Spleen (tissue), 11 donors: ENCODE measurements at regions not wholly inside any gene's neighbourhood (a gene's known extent, or its start where the extent isn't known, plus 50 kb on each side); places are given as distances from the start of the nearest gene placed in this dataset.

Source experiments
- DNase-seq: peaks from one replicate; pipeline ENCODE4 v3.0.0-alpha.2; 2020
- H3K27ac ChIP-seq, 8 donors: fragments of 200-600 bp; sonication (generic) in 7 of 8; 1 replicate in 4 of 8; 2 replicates in 4 of 8; pipeline versions ENCODE4 v1.5.0 to v1.8.0; 2016 to 2021; ENCODE audit warnings: inconsistent platforms in 4 of 8, mild to moderate bottlenecking in 4 of 8, moderate library complexity in 1 of 8
- H3K27me3 ChIP-seq, 7 donors: fragments of 200-600 bp; sonication (generic) in 6 of 7; replicated peaks in 1 of 7; 1 replicate in 4 of 7; 2 replicates in 3 of 7; pipeline versions ENCODE4 v1.5.0 to v1.8.0; 2016 to 2021; ENCODE audit warnings: inconsistent platforms in 3 of 7, mild to moderate bottlenecking in 1 of 7
- H3K36me3 ChIP-seq, 6 donors: fragments of 200-600 bp; sonication (generic) in 5 of 6; 1 replicate in 4 of 6; 2 replicates in 2 of 6; pipeline versions ENCODE4 v1.5.0 to v1.8.0; 2016 to 2021; ENCODE audit warnings: inconsistent platforms in 2 of 6
- H3K4me1 ChIP-seq, 6 donors: fragments of 200-600 bp; sonication (generic) in 5 of 6; 1 replicate in 3 of 6; 2 replicates in 3 of 6; pipeline versions ENCODE4 v1.5.0 to v1.8.0; 2016 to 2021; ENCODE audit warnings: inconsistent platforms in 3 of 6
- H3K4me3 ChIP-seq, 8 donors: fragments of 200-600 bp; sonication (generic) in 7 of 8; 1 replicate in 4 of 8; 2 replicates in 4 of 8; pipeline versions ENCODE4 v1.5.0 to v1.8.0; 2016 to 2021; ENCODE audit warnings: inconsistent platforms in 4 of 8, mild to moderate bottlenecking in 4 of 8, moderate library complexity in 2 of 8
- H3K9me3 ChIP-seq, 8 donors: fragments of 200-600 bp; sonication (generic) in 7 of 8; 1 replicate in 4 of 8; 2 replicates in 4 of 8; pipeline versions ENCODE4 v1.5.0 to v1.8.0; 2016 to 2021; ENCODE audit warnings: inconsistent platforms in 4 of 8
- POLR2A ChIP-seq, 3 donors: fragments of 450-650 bp; IDR thresholded peaks; one replicate each; pipeline ENCODE4 v1.5.1; 2017; ENCODE audit warnings: antibody characterized with exemption in 3 of 3, mild to moderate bottlenecking in 1 of 3
- POLR2AphosphoS5 ChIP-seq, 3 donors: sonication (generic); formaldehyde crosslinking; IDR thresholded peaks; one replicate each; pipeline ENCODE4 v1.5.1; 2017; ENCODE audit warnings: antibody characterized with exemption in 3 of 3
- WGBS, 5 donors: extraction: QIAGEN DNeasy Blood & Tissue Kit in 3 of 5; methylation state at CpG; one replicate each; pipeline versions ENCODE4 v1.1.5 to v1.1.7; 2013 to 2018; 5-methylcytosine and 5-hydroxymethylcytosine counted together
- intact Hi-C: fragments of 100-400 bp; cut with DNase I; formaldehyde crosslinking; loops from one replicate; pipeline ENCODE4 v1.15.0; 2023; ENCODE audit warnings: low total_unique reads
- TF ChIP-seq, protein P1 (sequence below), 11 experiments: fragments of 200-600 bp in 7 of 11; fragments of 450-650 bp in 4 of 11; sonication (generic) in 4 of 11; IDR thresholded peaks in 8 of 11; conservative IDR thresholded peaks in 3 of 11; 1 replicate in 7 of 11; 2 replicates in 4 of 11; pipeline versions ENCODE4 v1.4.0 to v1.8.0; 2016 to 2021; ENCODE audit warnings: antibody characterized with exemption in 11 of 11, inconsistent platforms in 4 of 11, mild to moderate bottlenecking in 1 of 11
- donor health status: healthy with polysubstance abuse.
- donor health status: DM: no; HTN: no; CAD: no; lungs with moderate emphysema.
- donor health status: DM: no; HTN: no; CAD: no.
- donor health status: Bipolar disorder and iron deficiency.
- donor health status: healthy.
- donor health status: DM: no; HTN: no; CAD: no.
- donor health status: DM: yes; HTN: yes; CAD: no.

- TF ChIP-seq, protein P1, sequence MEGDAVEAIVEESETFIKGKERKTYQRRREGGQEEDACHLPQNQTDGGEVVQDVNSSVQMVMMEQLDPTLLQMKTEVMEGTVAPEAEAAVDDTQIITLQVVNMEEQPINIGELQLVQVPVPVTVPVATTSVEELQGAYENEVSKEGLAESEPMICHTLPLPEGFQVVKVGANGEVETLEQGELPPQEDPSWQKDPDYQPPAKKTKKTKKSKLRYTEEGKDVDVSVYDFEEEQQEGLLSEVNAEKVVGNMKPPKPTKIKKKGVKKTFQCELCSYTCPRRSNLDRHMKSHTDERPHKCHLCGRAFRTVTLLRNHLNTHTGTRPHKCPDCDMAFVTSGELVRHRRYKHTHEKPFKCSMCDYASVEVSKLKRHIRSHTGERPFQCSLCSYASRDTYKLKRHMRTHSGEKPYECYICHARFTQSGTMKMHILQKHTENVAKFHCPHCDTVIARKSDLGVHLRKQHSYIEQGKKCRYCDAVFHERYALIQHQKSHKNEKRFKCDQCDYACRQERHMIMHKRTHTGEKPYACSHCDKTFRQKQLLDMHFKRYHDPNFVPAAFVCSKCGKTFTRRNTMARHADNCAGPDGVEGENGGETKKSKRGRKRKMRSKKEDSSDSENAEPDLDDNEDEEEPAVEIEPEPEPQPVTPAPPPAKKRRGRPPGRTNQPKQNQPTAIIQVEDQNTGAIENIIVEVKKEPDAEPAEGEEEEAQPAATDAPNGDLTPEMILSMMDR (IDR thresholded peaks at IDR 0.05 in 8 of 11, conservative IDR thresholded peaks at IDR 0.05 in 3 of 11), result no peak
- intact Hi-C loops, result no loop called here
- no peaks in the 10 kb centered on the region for H3K27me3 ChIP-seq
Observed at GRCh38 chr11:11069841-11070835, 212.3 kb upstream of the ZBED5 start.

GRCh38 chr11:11068113-11068512, 210.3 kb upstream of the ZBED5 start:
- 84 to 98% (median 93%) methylated on average over 4 of the region's 4 CpGs for WGBS, 5 donors
- Histone ChIP-seq H3K36me3 (no peaks in the 10 kb centered on the region), H3K4me1 (no peaks in the 10 kb centered on the region), H3K27ac (no peak overlapping the region), H3K27me3 (no peaks in the 10 kb centered on the region), H3K4me3 (no peak overlapping the region), H3K9me3 (no peaks in the 10 kb centered on the region)
- no peak for DNase-seq
- TF ChIP-seq POLR2AphosphoS5 (IDR thresholded peaks at IDR 0.05), result no peak
- TF ChIP-seq, protein P1 (IDR thresholded peaks at IDR 0.05 in 8 of 11, conservative IDR thresholded peaks at IDR 0.05 in 3 of 11), result no peak
- no peak for TF ChIP-seq POLR2A (IDR thresholded peaks at IDR 0.05)
- intact Hi-C loops, result no loop called here

More at GRCh38 chr11:11069841-11070835, 212.3 kb upstream of the ZBED5 start:
- Histone ChIP-seq H3K27ac (no peak overlapping the region), H3K4me3 (no peak overlapping the region), H3K9me3 (no peaks in the 10 kb centered on the region), H3K4me1 (no peaks in the 10 kb centered on the region), H3K36me3 (no peaks in the 10 kb centered on the region)
- WGBS, 5 donors, result 83 to 89% (median 86%) methylated on average over 8 to 9 of the region's 9 CpGs
- DNase-seq, result no peak

GRCh38 chr11:11065396-11065795, 207.5 kb upstream of the ZBED5 start:
- Histone ChIP-seq H3K4me1 (no peaks in the 10 kb centered on the region), H3K27me3 (no peaks in the 10 kb centered on the region), H3K36me3 (no peaks in the 10 kb centered on the region), H3K4me3 (no peak overlapping the region), H3K9me3 (no peaks in the 10 kb centered on the region), H3K27ac (no peak overlapping the region)
- TF ChIP-seq, protein P1 (IDR thresholded peaks at IDR 0.05 in 8 of 11, conservative IDR thresholded peaks at IDR 0.05 in 3 of 11), result no peak
- TF ChIP-seq POLR2AphosphoS5 (IDR thresholded peaks at IDR 0.05), result no peak
- TF ChIP-seq POLR2A (IDR thresholded peaks at IDR 0.05), result no peak
- no peak for DNase-seq
- intact Hi-C loops, result no loop called here
- WGBS, 5 donors, result 78 to 93% (median 85%) methylated on average over 4 of the region's 4 CpGs

DNA sequence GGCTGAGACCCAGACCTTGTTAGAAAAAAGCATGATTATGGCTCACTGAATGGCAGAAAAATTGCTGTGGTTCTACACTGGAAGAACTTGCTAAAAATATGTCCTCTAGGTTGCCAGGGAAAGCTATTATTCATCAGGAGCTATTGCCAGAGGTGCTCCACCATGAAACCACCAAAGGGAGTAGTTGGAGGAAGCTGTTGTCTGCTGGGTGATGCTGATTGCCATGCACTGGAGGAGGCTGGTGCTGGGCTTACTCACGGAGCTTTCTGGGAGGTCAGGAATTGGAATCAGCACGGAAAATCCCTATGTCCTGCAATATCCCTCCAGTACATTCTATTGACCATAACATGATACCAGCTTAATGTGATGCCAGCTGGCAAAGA, 199.6 kb upstream of the ZBED5 start:
- Histone ChIP-seq H3K4me3 (no peak overlapping the region), H3K27me3 (peaks cover 0 to 3% (median 0%) of the 10 kb centered on the region in 7 donors), H3K4me1 (no peaks in the 10 kb centered on the region), H3K36me3 (no peaks in the 10 kb centered on the region), H3K9me3 (peaks cover 0 to 61% (median 31%) of the 10 kb centered on the region in 8 donors), H3K27ac (no peak overlapping the region)
- DNase-seq, result no peak
- intact Hi-C loops, result no loop called here
- 83 to 94% (median 84%) methylated on average over 2 of the region's 2 CpGs for WGBS, 5 donors
- TF ChIP-seq POLR2A (IDR thresholded peaks at IDR 0.05), result no peak
- no peak for TF ChIP-seq POLR2AphosphoS5 (IDR thresholded peaks at IDR 0.05)
- TF ChIP-seq, protein P1 (IDR thresholded peaks at IDR 0.05 in 8 of 11, conservative IDR thresholded peaks at IDR 0.05 in 3 of 11), result no peak
